ENCODE measurements at regions not wholly inside any gene's neighbourhood (a gene's known extent, or its start where the extent isn't known, plus 50 kb on each side); places are given as distances from the start of the nearest gene placed in this dataset.

GRCh38 chr1:198939286-198939685 is 300.4 kb downstream of the PTPRC start:
- TF ChIP-seq ZNF609 (CRISPR knock-in tag; IDR thresholded peaks at IDR 0.05; ENCODE audit: borderline replicate concordance) = no peak
- TF ChIP-seq HNRNPL (IDR thresholded peaks at IDR 0.05; ENCODE audit: low read depth, low read length) = no peak
- no peak for TF ChIP-seq ZNF510 (CRISPR knock-in tag; IDR thresholded peaks at IDR 0.05; ENCODE audit: low read depth)
- no peak for TF ChIP-seq IKZF5 (CRISPR knock-in tag; IDR thresholded peaks at IDR 0.05)
- no peak for TF ChIP-seq POLR2AphosphoS2 (IDR thresholded peaks at IDR 0.05; ENCODE audit: low read depth, low read length)
- TF ChIP-seq ZNF780A (CRISPR knock-in tag; IDR thresholded peaks at IDR 0.05) = no peak
- TF ChIP-seq CTCF (CRISPR knock-in tag; IDR thresholded peaks at IDR 0.05) = no peak
- no peak for TF ChIP-seq MYC (CRISPR knock-in tag; IDR thresholded peaks at IDR 0.05; ENCODE audit: borderline replicate concordance)
- no peak for TF ChIP-seq MTA3 (CRISPR knock-in tag; IDR thresholded peaks at IDR 0.05)
- TF ChIP-seq CREM (IDR thresholded peaks at IDR 0.05) = no peak
- no peak for TF ChIP-seq CREM (CRISPR knock-in tag; IDR thresholded peaks at IDR 0.05)
- TF ChIP-seq AGO2 (optimal IDR thresholded peaks at IDR 0.05; ENCODE audit: low read depth, low read length) = no peak
